Testis (tissue), 2 donors: ENCODE measurements at regions not wholly inside any gene's neighbourhood (a gene's known extent, or its start where the extent isn't known, plus 50 kb on each side); places are given as distances from the start of the nearest gene placed in this dataset.

ENCODE experiments used
- POLR2A ChIP-seq: fragments of 450-650 bp; IDR thresholded peaks from one replicate; pipeline ENCODE4 v1.6.1; 2017; ENCODE audit warnings: antibody characterized with exemption, mild to moderate bottlenecking, moderate library complexity
- TF ChIP-seq, protein P1 (sequence below), 3 experiments: fragments of 450-650 bp in 2 of 3; fragments of 200-600 bp in 1 of 3; sonication (generic) in 1 of 3; IDR thresholded peaks; one replicate each; pipeline ENCODE4 v1.5.1; 2016 to 2019; ENCODE audit warnings: antibody characterized with exemption in 3 of 3, mild to moderate bottlenecking in 2 of 3, moderate library complexity in 1 of 3

- TF ChIP-seq, protein P1, sequence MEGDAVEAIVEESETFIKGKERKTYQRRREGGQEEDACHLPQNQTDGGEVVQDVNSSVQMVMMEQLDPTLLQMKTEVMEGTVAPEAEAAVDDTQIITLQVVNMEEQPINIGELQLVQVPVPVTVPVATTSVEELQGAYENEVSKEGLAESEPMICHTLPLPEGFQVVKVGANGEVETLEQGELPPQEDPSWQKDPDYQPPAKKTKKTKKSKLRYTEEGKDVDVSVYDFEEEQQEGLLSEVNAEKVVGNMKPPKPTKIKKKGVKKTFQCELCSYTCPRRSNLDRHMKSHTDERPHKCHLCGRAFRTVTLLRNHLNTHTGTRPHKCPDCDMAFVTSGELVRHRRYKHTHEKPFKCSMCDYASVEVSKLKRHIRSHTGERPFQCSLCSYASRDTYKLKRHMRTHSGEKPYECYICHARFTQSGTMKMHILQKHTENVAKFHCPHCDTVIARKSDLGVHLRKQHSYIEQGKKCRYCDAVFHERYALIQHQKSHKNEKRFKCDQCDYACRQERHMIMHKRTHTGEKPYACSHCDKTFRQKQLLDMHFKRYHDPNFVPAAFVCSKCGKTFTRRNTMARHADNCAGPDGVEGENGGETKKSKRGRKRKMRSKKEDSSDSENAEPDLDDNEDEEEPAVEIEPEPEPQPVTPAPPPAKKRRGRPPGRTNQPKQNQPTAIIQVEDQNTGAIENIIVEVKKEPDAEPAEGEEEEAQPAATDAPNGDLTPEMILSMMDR (IDR thresholded peaks at IDR 0.05): no peak
- TF ChIP-seq POLR2A: no peak
Observed at GRCh38 chrX:88355252-88355651, 391.8 kb upstream of the CPXCR1 start.
